Neural cell (in vitro differentiated cells): ENCODE measurements at regions not wholly inside any gene's neighbourhood (a gene's known extent, or its start where the extent isn't known, plus 50 kb on each side); places are given as distances from the start of the nearest gene placed in this dataset.

ENCODE experiments used
- H2AFZ ChIP-seq: fragments of 200-600, 300-800 bp; sonication (generic), shearing (Covaris generic); 2 replicates; pipeline ENCODE4 v1.6.0; 2014; ENCODE audit warnings: low read depth, mild to moderate bottlenecking, antibody characterized with exemption, low read length, moderate library complexity
- H3F3A ChIP-seq: fragments of 200-600 bp; shearing (Covaris generic); 2 replicates; pipeline ENCODE4 v1.6.1; 2016; ENCODE audit warnings: mild to moderate bottlenecking, moderate library complexity, mixed read lengths, antibody characterized with exemption, low read length; ENCODE audit not compliant: insufficient read depth, poor library complexity, severe bottlenecking
- H3K27ac ChIP-seq: fragments of 200-600, 300-800 bp; sonication (generic), shearing (Covaris generic); 2 replicates; pipeline ENCODE4 v1.5.1; 2014; ENCODE audit warnings: mild to moderate bottlenecking, low read length, moderate library complexity
- H3K27me3 ChIP-seq: fragments of 300-800, 200-600 bp; sonication (generic), shearing (Covaris generic); 2 replicates; pipeline ENCODE4 v1.6.0; 2014; ENCODE audit warnings: mild to moderate bottlenecking, low read depth, low read length, moderate library complexity; ENCODE audit not compliant: insufficient read depth
- H3K36me3 ChIP-seq: fragments of 300-800, 200-600 bp; sonication (generic), shearing (Covaris generic); 2 replicates; pipeline ENCODE4 v1.5.1; 2014; ENCODE audit warnings: mild to moderate bottlenecking, antibody characterized with exemption, low read length, moderate library complexity; ENCODE audit not compliant: insufficient read depth
- H3K4me2 ChIP-seq: fragments of 300-800, 200-600 bp; sonication (generic), shearing (Covaris generic); 2 replicates; pipeline ENCODE4 v1.6.0; 2014; ENCODE audit warnings: mild to moderate bottlenecking, low read length
- H3K4me3 ChIP-seq: fragments of 300-800, 200-600 bp; sonication (generic), shearing (Covaris generic); 2 replicates; pipeline ENCODE4 v1.5.1; 2014; ENCODE audit warnings: mild to moderate bottlenecking, low read length, moderate library complexity
- H3K79me2 ChIP-seq: fragments of 200-600 bp; shearing (Covaris generic); replicated peaks from 2 replicates; pipeline ENCODE4 v1.6.0; 2014; ENCODE audit warnings: mild to moderate bottlenecking, low read length, moderate library complexity; ENCODE audit not compliant: insufficient read depth
- H3K9ac ChIP-seq: fragments of 300-800, 200-600 bp; sonication (generic), shearing (Covaris generic); 2 replicates; pipeline ENCODE4 v1.6.1; 2016; ENCODE audit warnings: mild to moderate bottlenecking, low read length, mixed read lengths
- H3K9me2 ChIP-seq: fragments of 200-600 bp; shearing (Covaris generic); 2 replicates; pipeline ENCODE4 v1.6.1; 2016; ENCODE audit warnings: mild to moderate bottlenecking, low read length, mixed read lengths; ENCODE audit not compliant: insufficient read depth
- H3K9me3 ChIP-seq: fragments of 200-600, 300-800 bp; sonication (generic), shearing (Covaris generic); 2 replicates; pipeline ENCODE4 v1.6.1; 2016; ENCODE audit warnings: mild to moderate bottlenecking, mixed run types, low read length, moderate library complexity, mixed read lengths
- H4K20me1 ChIP-seq: fragments of 200-600 bp; shearing (Covaris generic); 2 replicates; pipeline ENCODE4 v1.6.1; 2016; ENCODE audit warnings: mild to moderate bottlenecking, mixed run types; ENCODE audit not compliant: insufficient read depth
- EP300 ChIP-seq: fragments of 450-650 bp; conservative IDR thresholded peaks from 2 replicates; pipeline ENCODE4 v1.6.1; 2014; ENCODE audit warnings: antibody characterized with exemption, mild to moderate bottlenecking, moderate library complexity; ENCODE audit not compliant: poor library complexity, severe bottlenecking
- EZH2 ChIP-seq: fragments of 200-600, 300-800 bp; shearing (Covaris generic), sonication (generic); IDR thresholded peaks from 2 replicates; pipeline ENCODE4 v1.6.1; 2014; ENCODE audit warnings: antibody characterized with exemption, low read length, borderline replicate concordance, mild to moderate bottlenecking; ENCODE audit not compliant: insufficient read depth, poor library complexity, severe bottlenecking
- MXI1 ChIP-seq: fragments of 450-650 bp; conservative IDR thresholded peaks from 2 replicates; pipeline ENCODE4 v1.6.1; 2014; ENCODE audit warnings: antibody characterized with exemption, mild to moderate bottlenecking; ENCODE audit not compliant: poor library complexity, severe bottlenecking
- POLR2AphosphoS5 ChIP-seq: IDR thresholded peaks from 2 replicates; pipeline ENCODE4 v1.6.1; 2012
- RAD21 ChIP-seq: fragments of 450-650 bp; conservative IDR thresholded peaks from 2 replicates; pipeline ENCODE4 v1.6.1; 2014; ENCODE audit warnings: antibody characterized with exemption, mild to moderate bottlenecking, moderate library complexity
- SMC3 ChIP-seq: fragments of 450-650 bp; conservative IDR thresholded peaks from 2 replicates; pipeline ENCODE4 v1.6.1; 2014; ENCODE audit warnings: antibody characterized with exemption, mild to moderate bottlenecking, moderate library complexity; ENCODE audit not compliant: poor library complexity
- TAF1 ChIP-seq: IDR thresholded peaks from 2 replicates; pipeline ENCODE4 v1.6.1; 2012; ENCODE audit warnings: low read depth
- TF ChIP-seq, protein P1 (sequence below): IDR thresholded peaks from 2 replicates; pipeline ENCODE4 v1.6.1; 2012; ENCODE audit warnings: borderline replicate concordance
- TF ChIP-seq, protein P2 (sequence below): fragments of 450-650 bp; IDR thresholded peaks from 2 replicates; pipeline ENCODE4 v1.5.1; 2014; ENCODE audit warnings: antibody characterized with exemption, mild to moderate bottlenecking, moderate library complexity; ENCODE audit not compliant: poor library complexity, severe bottlenecking

DNA sequence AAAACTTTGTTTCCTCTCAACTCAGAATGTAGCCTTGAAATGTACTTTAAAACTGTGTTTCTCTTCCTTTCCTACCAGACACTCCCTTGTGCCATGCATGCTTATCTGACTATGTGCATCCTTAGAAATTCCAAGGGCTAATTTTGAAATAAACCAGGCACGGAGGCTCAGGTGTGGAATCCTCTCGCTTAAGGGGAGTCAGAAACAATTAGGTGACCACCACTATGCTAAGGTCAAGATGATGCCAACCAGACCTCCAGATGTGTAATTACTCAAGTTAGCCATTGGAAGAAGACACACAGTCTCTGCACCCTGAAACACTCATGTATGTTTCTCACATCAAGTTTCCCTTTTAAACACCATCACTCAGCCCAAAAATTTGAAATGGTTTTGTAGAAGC, 572.1 kb downstream of the VGLL3 start:
- TF ChIP-seq RAD21 (no peak), POLR2AphosphoS5 (no peak), MXI1 (no peak), TAF1 (no peak), EP300 (no peak), SMC3 (no peak), EZH2 (no peak)
- TF ChIP-seq, protein P1, sequence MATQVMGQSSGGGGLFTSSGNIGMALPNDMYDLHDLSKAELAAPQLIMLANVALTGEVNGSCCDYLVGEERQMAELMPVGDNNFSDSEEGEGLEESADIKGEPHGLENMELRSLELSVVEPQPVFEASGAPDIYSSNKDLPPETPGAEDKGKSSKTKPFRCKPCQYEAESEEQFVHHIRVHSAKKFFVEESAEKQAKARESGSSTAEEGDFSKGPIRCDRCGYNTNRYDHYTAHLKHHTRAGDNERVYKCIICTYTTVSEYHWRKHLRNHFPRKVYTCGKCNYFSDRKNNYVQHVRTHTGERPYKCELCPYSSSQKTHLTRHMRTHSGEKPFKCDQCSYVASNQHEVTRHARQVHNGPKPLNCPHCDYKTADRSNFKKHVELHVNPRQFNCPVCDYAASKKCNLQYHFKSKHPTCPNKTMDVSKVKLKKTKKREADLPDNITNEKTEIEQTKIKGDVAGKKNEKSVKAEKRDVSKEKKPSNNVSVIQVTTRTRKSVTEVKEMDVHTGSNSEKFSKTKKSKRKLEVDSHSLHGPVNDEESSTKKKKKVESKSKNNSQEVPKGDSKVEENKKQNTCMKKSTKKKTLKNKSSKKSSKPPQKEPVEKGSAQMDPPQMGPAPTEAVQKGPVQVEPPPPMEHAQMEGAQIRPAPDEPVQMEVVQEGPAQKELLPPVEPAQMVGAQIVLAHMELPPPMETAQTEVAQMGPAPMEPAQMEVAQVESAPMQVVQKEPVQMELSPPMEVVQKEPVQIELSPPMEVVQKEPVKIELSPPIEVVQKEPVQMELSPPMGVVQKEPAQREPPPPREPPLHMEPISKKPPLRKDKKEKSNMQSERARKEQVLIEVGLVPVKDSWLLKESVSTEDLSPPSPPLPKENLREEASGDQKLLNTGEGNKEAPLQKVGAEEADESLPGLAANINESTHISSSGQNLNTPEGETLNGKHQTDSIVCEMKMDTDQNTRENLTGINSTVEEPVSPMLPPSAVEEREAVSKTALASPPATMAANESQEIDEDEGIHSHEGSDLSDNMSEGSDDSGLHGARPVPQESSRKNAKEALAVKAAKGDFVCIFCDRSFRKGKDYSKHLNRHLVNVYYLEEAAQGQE: no peak
- TF ChIP-seq, protein P2, sequence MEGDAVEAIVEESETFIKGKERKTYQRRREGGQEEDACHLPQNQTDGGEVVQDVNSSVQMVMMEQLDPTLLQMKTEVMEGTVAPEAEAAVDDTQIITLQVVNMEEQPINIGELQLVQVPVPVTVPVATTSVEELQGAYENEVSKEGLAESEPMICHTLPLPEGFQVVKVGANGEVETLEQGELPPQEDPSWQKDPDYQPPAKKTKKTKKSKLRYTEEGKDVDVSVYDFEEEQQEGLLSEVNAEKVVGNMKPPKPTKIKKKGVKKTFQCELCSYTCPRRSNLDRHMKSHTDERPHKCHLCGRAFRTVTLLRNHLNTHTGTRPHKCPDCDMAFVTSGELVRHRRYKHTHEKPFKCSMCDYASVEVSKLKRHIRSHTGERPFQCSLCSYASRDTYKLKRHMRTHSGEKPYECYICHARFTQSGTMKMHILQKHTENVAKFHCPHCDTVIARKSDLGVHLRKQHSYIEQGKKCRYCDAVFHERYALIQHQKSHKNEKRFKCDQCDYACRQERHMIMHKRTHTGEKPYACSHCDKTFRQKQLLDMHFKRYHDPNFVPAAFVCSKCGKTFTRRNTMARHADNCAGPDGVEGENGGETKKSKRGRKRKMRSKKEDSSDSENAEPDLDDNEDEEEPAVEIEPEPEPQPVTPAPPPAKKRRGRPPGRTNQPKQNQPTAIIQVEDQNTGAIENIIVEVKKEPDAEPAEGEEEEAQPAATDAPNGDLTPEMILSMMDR: no peak
- Histone ChIP-seq H3F3A (no peaks in the 10 kb centered on the region), H3K9me2 (no peaks in the 10 kb centered on the region), H3K36me3 (no peaks in the 10 kb centered on the region), H3K9ac (no peak overlapping the region), H3K27ac (no peak overlapping the region), H3K27me3 (no peaks in the 10 kb centered on the region), H4K20me1 (no peaks in the 10 kb centered on the region), H3K4me3 (no peak overlapping the region), H3K9me3 (no peaks in the 10 kb centered on the region), H3K79me2 (no peaks in the 10 kb centered on the region), H3K4me2 (no peak overlapping the region), H2AFZ (no peak overlapping the region)

DNA sequence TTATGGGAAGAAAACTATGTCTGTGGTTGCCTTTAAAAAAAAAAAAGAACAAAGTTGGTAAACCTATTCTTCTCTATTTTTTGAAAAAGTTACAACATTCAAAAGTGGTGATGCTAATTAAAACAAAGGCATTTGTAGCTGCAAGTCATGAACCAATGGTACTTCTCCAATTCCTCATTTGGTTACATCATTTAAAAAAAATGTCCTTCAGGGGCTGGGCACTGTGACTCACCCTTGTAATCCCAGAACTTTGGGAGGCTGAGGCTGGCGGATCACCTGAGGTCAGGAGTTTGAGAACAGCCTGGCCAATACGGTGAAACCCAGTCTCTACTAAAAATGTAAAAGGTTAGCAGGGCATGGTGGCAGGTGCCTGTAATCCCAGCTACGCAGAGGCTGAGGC, 574.6 kb downstream of the VGLL3 start:
- no peak overlapping the region for H3K9ac ChIP-seq
- no peaks in the 10 kb centered on the region for H4K20me1 ChIP-seq
- no peaks in the 10 kb centered on the region for H3K27me3 ChIP-seq
- no peaks in the 10 kb centered on the region for H3K79me2 ChIP-seq
- H3K9me2 ChIP-seq: no peaks in the 10 kb centered on the region
- H2AFZ ChIP-seq: no peak overlapping the region
- TF ChIP-seq EZH2: no peak
- TF ChIP-seq SMC3: no peak
- no peak for TF ChIP-seq POLR2AphosphoS5
- TF ChIP-seq MXI1: no peak
- TF ChIP-seq TAF1: no peak
- TF ChIP-seq, protein P1: no peak
- TF ChIP-seq EP300: no peak
- TF ChIP-seq, protein P2: no peak
- TF ChIP-seq RAD21: no peak
- no peaks in the 10 kb centered on the region for H3K36me3 ChIP-seq
- no peak overlapping the region for H3K27ac ChIP-seq
- no peaks in the 10 kb centered on the region for H3F3A ChIP-seq
- no peak overlapping the region for H3K4me3 ChIP-seq
- no peak overlapping the region for H3K4me2 ChIP-seq
- H3K9me3 ChIP-seq: no peaks in the 10 kb centered on the region
